NCI-H2227 treated with DMSO at 0.1 percent for 48 hours (cell line): ENCODE measurements at regions not wholly inside any gene's neighbourhood (a gene's known extent, or its start where the extent isn't known, plus 50 kb on each side); places are given as distances from the start of the nearest gene placed in this dataset.

Experiments used
- DNase-seq: peaks from one replicate; lab custom pipeline; 2025; lab: John Stamatoyannopoulos, UW

DNA sequence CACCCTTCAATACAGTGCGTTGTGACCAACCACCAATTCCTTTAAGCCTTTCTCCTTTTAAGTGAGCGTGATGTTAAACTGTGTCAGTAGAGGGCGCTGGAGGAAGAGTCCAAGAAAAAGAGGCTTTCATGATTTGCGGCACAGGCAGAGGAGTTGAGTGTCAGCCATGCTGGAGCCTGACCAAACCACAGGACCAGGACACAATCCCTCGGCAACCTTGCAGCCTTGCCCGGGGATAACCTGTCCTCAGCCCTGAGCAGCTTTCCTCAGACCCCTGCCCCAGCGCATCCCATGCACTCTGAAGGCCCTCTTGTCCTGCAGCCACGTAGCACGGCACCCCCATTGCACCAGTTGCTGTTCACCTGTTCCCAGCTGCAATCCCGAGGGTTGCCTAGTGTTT lies 53.5 kb upstream of the SMIM31 start:
- no peak for DNase-seq

DNA sequence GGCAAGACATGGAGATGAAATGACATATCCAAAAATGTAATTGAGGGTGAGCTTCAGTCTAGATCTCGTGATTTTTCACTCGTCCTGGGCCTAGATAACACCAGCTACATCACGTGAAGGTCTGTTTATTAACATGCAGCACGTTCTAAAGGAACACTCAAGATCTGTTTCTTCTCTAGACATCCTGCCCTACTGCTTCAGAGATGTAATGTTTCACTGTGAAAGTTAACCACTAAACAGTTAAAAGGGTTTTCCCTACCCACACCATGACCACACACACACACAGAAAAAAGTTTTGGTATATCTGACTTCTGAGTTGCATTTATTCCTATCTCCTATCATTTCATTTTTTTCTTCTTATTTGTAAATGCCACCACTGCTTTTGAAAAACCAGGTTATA lies 52.3 kb upstream of the SMIM31 start:
- DNase-seq, result no peak
